GM19240 (cell line): ENCODE measurements at regions not wholly inside any gene's neighbourhood (a gene's known extent, or its start where the extent isn't known, plus 50 kb on each side); places are given as distances from the start of the nearest gene placed in this dataset.
"Not testable (repeated sequence)": the region's sequence is repeated elsewhere in the genome, so short reads cannot be mapped to it uniquely, and the experiment has no call there.

Source experiments
- DNase-seq: peaks from one replicate; pipeline ENCODE4 v3.0.0; 2011; ENCODE audit warnings: low spot score; ENCODE audit not compliant: insufficient read length

GRCh38 chr6:120930500-120930899, 403.8 kb downstream of the TBC1D32 start:
- DNase-seq, result not testable (repeated sequence)

GRCh38 chr6:120924214-120924613, 410.1 kb downstream of the TBC1D32 start:
- no peak for DNase-seq

- no peak for DNase-seq
These were observed 416.1 kb downstream of the TBC1D32 start for GRCh38 chr6:120918137-120918536.

GRCh38 chr6:120916844-120917243, 417.4 kb downstream of the TBC1D32 start:
- DNase-seq, result no peak

GRCh38 chr6:120913486-120913885, 420.8 kb downstream of the TBC1D32 start:
- DNase-seq, result no peak

GRCh38 chr6:120908767-120909166, 425.5 kb downstream of the TBC1D32 start:
- DNase-seq, result no peak

GRCh38 chr6:120903836-120904235, 430.4 kb downstream of the TBC1D32 start:
- DNase-seq, result no peak

- DNase-seq, result no peak
These were observed 434.3 kb downstream of the TBC1D32 start for GRCh38 chr6:120899932-120900331.

GRCh38 chr6:120894077-120894476, 440.2 kb downstream of the TBC1D32 start:
- no peak for DNase-seq

- no peak for DNase-seq
These were observed 457.3 kb downstream of the TBC1D32 start for GRCh38 chr6:120876931-120877330.

GRCh38 chr6:120876424-120876823, 457.9 kb downstream of the TBC1D32 start:
- no peak for DNase-seq

- no peak for DNase-seq
These were observed 458.4 kb downstream of the TBC1D32 start for GRCh38 chr6:120875900-120876299.

GRCh38 chr6:120874422-120874821, 459.9 kb downstream of the TBC1D32 start:
- no peak for DNase-seq

GRCh38 chr6:120873125-120873865, 461.0 kb downstream of the TBC1D32 start:
- DNase-seq, result no peak

- no peak for DNase-seq
These were observed 462.1 kb downstream of the TBC1D32 start for GRCh38 chr6:120872262-120872578.

GRCh38 chr6:120871416-120872261, 462.6 kb downstream of the TBC1D32 start:
- DNase-seq, result no peak

GRCh38 chr6:120869397-120869796, 464.9 kb downstream of the TBC1D32 start:
- no peak for DNase-seq

GRCh38 chr6:120857422-120857821, 476.9 kb downstream of the TBC1D32 start:
- DNase-seq, result no peak

- no peak for DNase-seq
These were observed 479.7 kb downstream of the TBC1D32 start for GRCh38 chr6:120854583-120854982.

GRCh38 chr6:120853489-120853888, 480.8 kb downstream of the TBC1D32 start:
- DNase-seq, result no peak

- no peak for DNase-seq
These were observed 481.9 kb downstream of the TBC1D32 start for GRCh38 chr6:120852293-120852849.

- no peak for DNase-seq
These were observed 508.0 kb downstream of the TBC1D32 start for GRCh38 chr6:120826253-120826652.
